ENCODE measurements at regions not wholly inside any gene's neighbourhood (a gene's known extent, or its start where the extent isn't known, plus 50 kb on each side); places are given as distances from the start of the nearest gene placed in this dataset.

DNA sequence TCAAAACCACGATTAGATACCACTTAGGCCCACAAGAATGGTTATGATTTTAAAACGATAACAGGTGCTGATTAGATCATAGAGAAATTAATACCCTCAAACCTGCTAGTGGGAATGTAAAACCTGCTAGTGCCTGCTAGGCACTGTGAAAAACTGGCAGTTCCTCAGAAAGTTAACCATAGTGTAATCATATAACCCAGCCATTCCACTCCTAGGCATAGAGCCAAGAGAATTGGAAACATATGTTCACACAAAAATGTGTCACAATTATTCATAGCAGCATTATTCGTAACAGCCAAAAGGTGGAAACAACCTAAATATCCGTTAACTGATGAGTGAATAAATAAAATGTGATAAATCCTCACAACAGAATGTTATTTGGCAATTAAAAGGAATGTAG lies 122.2 kb upstream of the SYN3 start (continued):
- TF ChIP-seq NKRF (conservative IDR thresholded peaks at IDR 0.05) (no peak), GATAD2B (conservative IDR thresholded peaks at IDR 0.05; ENCODE audit: low read depth) (no peak), MTA3 (IDR thresholded peaks at IDR 0.05; ENCODE audit: borderline replicate concordance, low read length) (no peak)
- TF ChIP-seq, protein P1, sequence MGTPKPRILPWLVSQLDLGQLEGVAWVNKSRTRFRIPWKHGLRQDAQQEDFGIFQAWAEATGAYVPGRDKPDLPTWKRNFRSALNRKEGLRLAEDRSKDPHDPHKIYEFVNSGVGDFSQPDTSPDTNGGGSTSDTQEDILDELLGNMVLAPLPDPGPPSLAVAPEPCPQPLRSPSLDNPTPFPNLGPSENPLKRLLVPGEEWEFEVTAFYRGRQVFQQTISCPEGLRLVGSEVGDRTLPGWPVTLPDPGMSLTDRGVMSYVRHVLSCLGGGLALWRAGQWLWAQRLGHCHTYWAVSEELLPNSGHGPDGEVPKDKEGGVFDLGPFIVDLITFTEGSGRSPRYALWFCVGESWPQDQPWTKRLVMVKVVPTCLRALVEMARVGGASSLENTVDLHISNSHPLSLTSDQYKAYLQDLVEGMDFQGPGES (IDR thresholded peaks at IDR 0.05), result no peak

GRCh38 chr22:33167998-33168790 lies 110.0 kb upstream of the SYN3 start:
- Histone ChIP-seq H4K20me1 (ENCODE audit: control insufficient read depth, insufficient read depth) (no peaks in the 10 kb centered on the region), H3K27ac (ENCODE audit: control insufficient read depth, insufficient read depth) (no peak overlapping the region), H3K4me3 (no peak overlapping the region), H3K9me3 (replicated peaks; ENCODE audit: control insufficient read depth, insufficient read depth, low read length) (no peaks in the 10 kb centered on the region; the same call in 2 of the 3 replicates), H3K79me2 (ENCODE audit: control insufficient read depth, insufficient read depth, low read length) (no peaks in the 10 kb centered on the region), H2AFZ (ENCODE audit: control insufficient read depth, low read depth, low read length) (no peak overlapping the region), H3K4me2 (ENCODE audit: control insufficient read depth, insufficient read depth) (no peak overlapping the region), H3K4me1 (ENCODE audit: control insufficient read depth, insufficient read depth, low read length) (no peaks in the 10 kb centered on the region), H3K36me3 (ENCODE audit: control insufficient read depth in 2 of 2, insufficient read depth in 2 of 2, low read length in 1 of 2) (no peaks in the 10 kb centered on the region), H3K9ac (ENCODE audit: control insufficient read depth, insufficient read depth, low read length) (no peak overlapping the region), H3K27me3 (replicated peaks in 1 of 2; ENCODE audit: control insufficient read depth in 2 of 2, insufficient read depth in 2 of 2, low read length in 1 of 2) (no peaks in the 10 kb centered on the region; a peak in 1 of 4 replicates)
- POLR2A ChIA-PET, result no interaction called here
- WGBS (ENCODE audit: insufficient coverage, insufficient replicate concordance, low lambda C conversion rate, missing lambda C conversion rate), result 5% methylated on average over 4 of the region's 4 CpGs
- intact Hi-C loops (cut with micrococcal nuclease; ENCODE audit: unreplicated experiment), result no loop called here
- in situ Hi-C loops (cut with MboI), result no loop called here
- CTCF ChIA-PET, result no interaction called here
- FAIRE-seq (no peak), ATAC-seq (no peak), DNase-seq (ENCODE audit: low read depth, low spot score) (no peak)
- SMC1A ChIA-PET (ENCODE audit: uncharacterized antibody, unreplicated experiment), result no interaction called here
- RAD21 ChIA-PET (ENCODE audit: unreplicated experiment), result no interaction called here
- BruUV-seq (replicated peaks), result no TSS peak
- TF ChIP-seq, protein P2, sequence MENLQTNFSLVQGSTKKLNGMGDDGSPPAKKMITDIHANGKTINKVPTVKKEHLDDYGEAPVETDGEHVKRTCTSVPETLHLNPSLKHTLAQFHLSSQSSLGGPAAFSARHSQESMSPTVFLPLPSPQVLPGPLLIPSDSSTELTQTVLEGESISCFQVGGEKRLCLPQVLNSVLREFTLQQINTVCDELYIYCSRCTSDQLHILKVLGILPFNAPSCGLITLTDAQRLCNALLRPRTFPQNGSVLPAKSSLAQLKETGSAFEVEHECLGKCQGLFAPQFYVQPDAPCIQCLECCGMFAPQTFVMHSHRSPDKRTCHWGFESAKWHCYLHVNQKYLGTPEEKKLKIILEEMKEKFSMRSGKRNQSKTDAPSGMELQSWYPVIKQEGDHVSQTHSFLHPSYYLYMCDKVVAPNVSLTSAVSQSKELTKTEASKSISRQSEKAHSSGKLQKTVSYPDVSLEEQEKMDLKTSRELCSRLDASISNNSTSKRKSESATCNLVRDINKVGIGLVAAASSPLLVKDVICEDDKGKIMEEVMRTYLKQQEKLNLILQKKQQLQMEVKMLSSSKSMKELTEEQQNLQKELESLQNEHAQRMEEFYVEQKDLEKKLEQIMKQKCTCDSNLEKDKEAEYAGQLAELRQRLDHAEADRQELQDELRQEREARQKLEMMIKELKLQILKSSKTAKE (IDR thresholded peaks at IDR 0.05; ENCODE audit: low read depth, poor library complexity, severe bottlenecking), result no peak
- TF ChIP-seq RBBP5 (conservative IDR thresholded peaks at IDR 0.05), result no peak
- TF ChIP-seq, protein P3, sequence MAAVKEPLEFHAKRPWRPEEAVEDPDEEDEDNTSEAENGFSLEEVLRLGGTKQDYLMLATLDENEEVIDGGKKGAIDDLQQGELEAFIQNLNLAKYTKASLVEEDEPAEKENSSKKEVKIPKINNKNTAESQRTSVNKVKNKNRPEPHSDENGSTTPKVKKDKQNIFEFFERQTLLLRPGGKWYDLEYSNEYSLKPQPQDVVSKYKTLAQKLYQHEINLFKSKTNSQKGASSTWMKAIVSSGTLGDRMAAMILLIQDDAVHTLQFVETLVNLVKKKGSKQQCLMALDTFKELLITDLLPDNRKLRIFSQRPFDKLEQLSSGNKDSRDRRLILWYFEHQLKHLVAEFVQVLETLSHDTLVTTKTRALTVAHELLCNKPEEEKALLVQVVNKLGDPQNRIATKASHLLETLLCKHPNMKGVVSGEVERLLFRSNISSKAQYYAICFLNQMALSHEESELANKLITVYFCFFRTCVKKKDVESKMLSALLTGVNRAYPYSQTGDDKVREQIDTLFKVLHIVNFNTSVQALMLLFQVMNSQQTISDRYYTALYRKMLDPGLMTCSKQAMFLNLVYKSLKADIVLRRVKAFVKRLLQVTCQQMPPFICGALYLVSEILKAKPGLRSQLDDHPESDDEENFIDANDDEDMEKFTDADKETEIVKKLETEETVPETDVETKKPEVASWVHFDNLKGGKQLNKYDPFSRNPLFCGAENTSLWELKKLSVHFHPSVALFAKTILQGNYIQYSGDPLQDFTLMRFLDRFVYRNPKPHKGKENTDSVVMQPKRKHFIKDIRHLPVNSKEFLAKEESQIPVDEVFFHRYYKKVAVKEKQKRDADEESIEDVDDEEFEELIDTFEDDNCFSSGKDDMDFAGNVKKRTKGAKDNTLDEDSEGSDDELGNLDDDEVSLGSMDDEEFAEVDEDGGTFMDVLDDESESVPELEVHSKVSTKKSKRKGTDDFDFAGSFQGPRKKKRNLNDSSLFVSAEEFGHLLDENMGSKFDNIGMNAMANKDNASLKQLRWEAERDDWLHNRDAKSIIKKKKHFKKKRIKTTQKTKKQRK (IDR thresholded peaks at IDR 0.05; ENCODE audit: low read depth, low read length), result no peak
- no peak for TF ChIP-seq NFYB (IDR thresholded peaks at IDR 0.05; ENCODE audit: insufficient read depth, low read depth, low read length)
- TF ChIP-seq, protein P4, sequence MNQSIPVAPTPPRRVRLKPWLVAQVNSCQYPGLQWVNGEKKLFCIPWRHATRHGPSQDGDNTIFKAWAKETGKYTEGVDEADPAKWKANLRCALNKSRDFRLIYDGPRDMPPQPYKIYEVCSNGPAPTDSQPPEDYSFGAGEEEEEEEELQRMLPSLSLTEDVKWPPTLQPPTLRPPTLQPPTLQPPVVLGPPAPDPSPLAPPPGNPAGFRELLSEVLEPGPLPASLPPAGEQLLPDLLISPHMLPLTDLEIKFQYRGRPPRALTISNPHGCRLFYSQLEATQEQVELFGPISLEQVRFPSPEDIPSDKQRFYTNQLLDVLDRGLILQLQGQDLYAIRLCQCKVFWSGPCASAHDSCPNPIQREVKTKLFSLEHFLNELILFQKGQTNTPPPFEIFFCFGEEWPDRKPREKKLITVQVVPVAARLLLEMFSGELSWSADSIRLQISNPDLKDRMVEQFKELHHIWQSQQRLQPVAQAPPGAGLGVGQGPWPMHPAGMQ (IDR thresholded peaks at IDR 0.05; ENCODE audit: borderline replicate concordance), result no peak
- no peak for TF ChIP-seq SREBF2 (IDR thresholded peaks at IDR 0.05; ENCODE audit: low read length)
- TF ChIP-seq GATAD2B (conservative IDR thresholded peaks at IDR 0.05; ENCODE audit: low read depth), result no peak
- TF ChIP-seq TCF3 (IDR thresholded peaks at IDR 0.05; ENCODE audit: borderline replicate concordance, insufficient read depth, low read depth, low read length), result no peak
